Gastroesophageal sphincter (tissue), 4 donors: ENCODE measurements at regions not wholly inside any gene's neighbourhood (a gene's known extent, or its start where the extent isn't known, plus 50 kb on each side); places are given as distances from the start of the nearest gene placed in this dataset.

ENCODE experiments used
- ATAC-seq: fragments of 150-250 bp; one replicate; pipeline ENCODE4 v1.9.1; 2016; ENCODE audit warnings: mild to moderate bottlenecking, moderate library complexity
- H3K27ac ChIP-seq, 4 donors: fragments of 200-600 bp; sonication (generic) in 3 of 4; 1 replicate in 3 of 4; 2 replicates in 1 of 4; pipeline ENCODE4 v1.5.1; 2016 to 2019
- H3K27me3 ChIP-seq: fragments of 200-600 bp; sonication (generic); one replicate; pipeline ENCODE4 v1.5.1; 2019
- H3K36me3 ChIP-seq, 2 donors: fragments of 200-600 bp; sonication (generic); one replicate each; pipeline ENCODE4 v1.5.1; 2019; ENCODE audit warnings: control low read depth in 1 of 2
- H3K4me1 ChIP-seq, 3 donors: fragments of 200-600 bp; sonication (generic); 1 replicate in 2 of 3; 2 replicates in 1 of 3; pipeline ENCODE4 v1.5.1; 2016 to 2019; ENCODE audit warnings: control low read depth in 2 of 3
- H3K4me3 ChIP-seq, 2 donors: fragments of 200-600 bp; sonication (generic); one replicate each; pipeline ENCODE4 v1.5.1; 2019; ENCODE audit warnings: mild to moderate bottlenecking in 1 of 2, moderate library complexity in 1 of 2
- H3K9me3 ChIP-seq, 3 donors: fragments of 200-600 bp; sonication (generic); one replicate each; pipeline ENCODE4 v1.5.1; 2017 to 2019; ENCODE audit warnings: control low read depth in 2 of 3
- CTCF ChIP-seq, 4 experiments: fragments of 200-600 bp in 2 of 4; fragments of 450-650 bp in 2 of 4; sonication (generic) in 1 of 4; IDR thresholded peaks; one replicate each; pipeline ENCODE4 v1.5.1; 2017 to 2019; ENCODE audit warnings: antibody characterized with exemption in 4 of 4, mild to moderate bottlenecking in 2 of 4, moderate library complexity in 2 of 4
- EP300 ChIP-seq: sonication (generic); formaldehyde crosslinking; IDR thresholded peaks from one replicate; pipeline ENCODE4 v1.6.1; 2017; ENCODE audit warnings: antibody characterized with exemption, mild to moderate bottlenecking
- POLR2A ChIP-seq, 2 donors: fragments of 450-650 bp; IDR thresholded peaks; one replicate each; pipeline ENCODE4 v1.6.1; 2017; ENCODE audit warnings: antibody characterized with exemption in 2 of 2, mild to moderate bottlenecking in 2 of 2, moderate library complexity in 1 of 2
- POLR2AphosphoS5 ChIP-seq: sonication (generic); formaldehyde crosslinking; IDR thresholded peaks from one replicate; pipeline ENCODE4 v1.6.1; 2017; ENCODE audit warnings: antibody characterized with exemption
- WGBS, 2 donors: methylation state at CpG; one replicate each; pipeline ENCODE4 v1.1.5; 2018; ENCODE audit warnings: low coverage in 1 of 2; 5-methylcytosine and 5-hydroxymethylcytosine counted together

GRCh38 chr1:61618193-61618592 lies 106.7 kb downstream of the TM2D1 start:
- no peak overlapping the region for H3K4me3 ChIP-seq
- no peak for ATAC-seq
- 56 to 69% methylated on average over 2 of the region's 2 CpGs for WGBS, 2 donors
- TF ChIP-seq EP300 (no peak), CTCF (IDR thresholded peaks at IDR 0.05) (no peak), POLR2A (IDR thresholded peaks at IDR 0.05) (no peak)
- no peak overlapping the region for H3K27ac ChIP-seq
- no peaks in the 10 kb centered on the region for H3K27me3 ChIP-seq
- H3K4me1 ChIP-seq, result no peaks in the 10 kb centered on the region
- H3K9me3 ChIP-seq, result no peaks in the 10 kb centered on the region
- no peaks in the 10 kb centered on the region for H3K36me3 ChIP-seq

GRCh38 chr1:61616830-61617229 lies 108.1 kb downstream of the TM2D1 start:
- ATAC-seq, result no peak
- Histone ChIP-seq H3K4me3 (no peak overlapping the region), H3K36me3 (no peaks in the 10 kb centered on the region), H3K27me3 (no peaks in the 10 kb centered on the region), H3K4me1 (no peaks in the 10 kb centered on the region), H3K27ac (peak overlapping the region in 1 of 4 donors; percentile 20), H3K9me3 (no peaks in the 10 kb centered on the region)
- TF ChIP-seq EP300 (no peak), POLR2A (IDR thresholded peaks at IDR 0.05) (no peak)
- WGBS, 2 donors, result 100% methylated on average over 2 to 3 of the region's 3 CpGs

GRCh38 chr1:61612602-61613001 lies 112.3 kb downstream of the TM2D1 start:
- 64 to 90% methylated on average over 2 to 3 of the region's 3 CpGs for WGBS, 2 donors
- no peaks in the 10 kb centered on the region for H3K27me3 ChIP-seq
- no peak overlapping the region for H3K4me3 ChIP-seq
- H3K4me1 ChIP-seq, result no peaks in the 10 kb centered on the region
- H3K36me3 ChIP-seq, result no peaks in the 10 kb centered on the region
- H3K27ac ChIP-seq, result no peak overlapping the region
- no peak for TF ChIP-seq CTCF (IDR thresholded peaks at IDR 0.05)
- TF ChIP-seq EP300, result no peak
- no peak for TF ChIP-seq POLR2AphosphoS5
- TF ChIP-seq POLR2A (IDR thresholded peaks at IDR 0.05), result no peak
- no peaks in the 10 kb centered on the region for H3K9me3 ChIP-seq
- ATAC-seq, result no peak

- no peaks in the 10 kb centered on the region for H3K4me1 ChIP-seq
- no peaks in the 10 kb centered on the region for H3K27me3 ChIP-seq
- no peak overlapping the region for H3K27ac ChIP-seq
- H3K9me3 ChIP-seq, result no peaks in the 10 kb centered on the region
- no peak overlapping the region for H3K4me3 ChIP-seq
- TF ChIP-seq CTCF (IDR thresholded peaks at IDR 0.05) (no peak), EP300 (no peak), POLR2AphosphoS5 (no peak), POLR2A (IDR thresholded peaks at IDR 0.05) (no peak)
- 100% methylated on average over 2 of the region's 3 CpGs; no CpG with 5 or more reads in 1 of the 2 donors for WGBS, 2 donors
- no peaks in the 10 kb centered on the region for H3K36me3 ChIP-seq
- no peak for ATAC-seq
These were observed 115.9 kb downstream of the TM2D1 start for GRCh38 chr1:61609040-61609439.

- H3K9me3 ChIP-seq, result no peaks in the 10 kb centered on the region
- H3K4me3 ChIP-seq, result no peak overlapping the region
- ATAC-seq, result no peak
- no peaks in the 10 kb centered on the region for H3K4me1 ChIP-seq
- TF ChIP-seq POLR2A (IDR thresholded peaks at IDR 0.05), result no peak
- no peak for TF ChIP-seq POLR2AphosphoS5
- TF ChIP-seq EP300, result no peak
- no peak for TF ChIP-seq CTCF (IDR thresholded peaks at IDR 0.05)
- WGBS, 2 donors, result 82 to 85% methylated on average over 5 to 6 of the region's 7 CpGs
- H3K27ac ChIP-seq, result peak overlapping the region; percentile 29 to 74 (median 62)
- H3K27me3 ChIP-seq, result no peaks in the 10 kb centered on the region
- no peaks in the 10 kb centered on the region for H3K36me3 ChIP-seq
These were observed 117.5 kb downstream of the TM2D1 start for GRCh38 chr1:61607448-61607847.
